Cardiac septum (tissue), 1 donor: ENCODE measurements at regions not wholly inside any gene's neighbourhood (a gene's known extent, or its start where the extent isn't known, plus 50 kb on each side); places are given as distances from the start of the nearest gene placed in this dataset.

Source experiments
- DNase-seq: peaks from one replicate; pipeline ENCODE4 v3.0.0-alpha.2; 2020; ENCODE audit warnings: low spot score
- intact Hi-C: fragments of 100-400 bp; cut with DNase I; formaldehyde crosslinking; loops from one replicate; pipeline ENCODE4 v1.14.0; 2022
- donor health status: DM: no; HTN: no; CAD: no.

GRCh38 chr21:24179110-24179509, 1428.2 kb downstream of the MRPL39 start:
- no peak for DNase-seq
- intact Hi-C loops, result no loop called here

- DNase-seq, result no peak
- intact Hi-C loops, result no loop called here
Measured at GRCh38 chr21:24175106-24175505, 1432.2 kb downstream of the MRPL39 start.

- intact Hi-C loops, result no loop called here
- no peak for DNase-seq
Measured at GRCh38 chr21:24171736-24172135, 1435.5 kb downstream of the MRPL39 start.

- DNase-seq, result no peak
- intact Hi-C loops, result no loop called here
Measured at GRCh38 chr21:24163539-24163938, 1443.7 kb downstream of the MRPL39 start.

GRCh38 chr21:24160528-24160927, 1446.8 kb downstream of the MRPL39 start:
- intact Hi-C loops, result no loop called here
- no peak for DNase-seq

- intact Hi-C loops, result no loop called here
- no peak for DNase-seq
Measured at GRCh38 chr21:24153137-24153536, 1454.1 kb downstream of the MRPL39 start.

- intact Hi-C loops, result no loop called here
- DNase-seq, result no peak
Measured at GRCh38 chr21:24150753-24151152, 1456.5 kb downstream of the MRPL39 start.

GRCh38 chr21:24148461-24148860, 1458.8 kb downstream of the MRPL39 start:
- no peak for DNase-seq
- intact Hi-C loops, result no loop called here

GRCh38 chr21:24147674-24148073, 1459.6 kb downstream of the MRPL39 start:
- DNase-seq, result no peak
- intact Hi-C loops, result no loop called here

- DNase-seq, result no peak
- intact Hi-C loops, result no loop called here
Measured at GRCh38 chr21:24131056-24131455, 1476.2 kb downstream of the MRPL39 start.

GRCh38 chr21:24127651-24128050, 1479.6 kb downstream of the MRPL39 start:
- intact Hi-C loops, result no loop called here
- no peak for DNase-seq

- no peak for DNase-seq
- intact Hi-C loops, result no loop called here
Measured at GRCh38 chr21:24123785-24124184, 1483.5 kb downstream of the MRPL39 start.

- intact Hi-C loops, result no loop called here
Measured at GRCh38 chr21:24118738-24119459, 1488.4 kb downstream of the MRPL39 start.

GRCh38 chr21:24115141-24115540, 1492.1 kb downstream of the MRPL39 start:
- intact Hi-C loops, result no loop called here
- no peak for DNase-seq

More at GRCh38 chr21:24118738-24119459, 1488.4 kb downstream of the MRPL39 start:
- DNase-seq, result no peak

- intact Hi-C loops, result no loop called here
- no peak for DNase-seq
Measured at GRCh38 chr21:24112020-24112419, 1495.3 kb downstream of the MRPL39 start.

GRCh38 chr21:24110846-24111245, 1496.4 kb downstream of the MRPL39 start:
- intact Hi-C loops, result no loop called here
- DNase-seq, result no peak

GRCh38 chr21:24097181-24097580, 1510.1 kb downstream of the MRPL39 start:
- intact Hi-C loops, result no loop called here
- DNase-seq, result no peak

- DNase-seq, result no peak
- intact Hi-C loops, result no loop called here
Measured at GRCh38 chr21:24096651-24097050, 1510.6 kb downstream of the MRPL39 start.

GRCh38 chr21:24093032-24093431, 1514.2 kb downstream of the MRPL39 start:
- intact Hi-C loops, result no loop called here
- no peak for DNase-seq

GRCh38 chr21:24076179-24076578, 1531.1 kb downstream of the MRPL39 start:
- intact Hi-C loops, result no loop called here
- DNase-seq, result no peak

GRCh38 chr21:24055696-24056095, 1551.6 kb downstream of the MRPL39 start:
- DNase-seq, result no peak
- intact Hi-C loops, result no loop called here

GRCh38 chr21:24050231-24050630, 1557.0 kb downstream of the MRPL39 start:
- intact Hi-C loops, result no loop called here
- no peak for DNase-seq
